Uterus (tissue), 3 donors: ENCODE measurements at regions not wholly inside any gene's neighbourhood (a gene's known extent, or its start where the extent isn't known, plus 50 kb on each side); places are given as distances from the start of the nearest gene placed in this dataset.

ENCODE experiments used
- DNase-seq, 2 donors: peaks; one replicate each; pipeline ENCODE4 v3.0.0-alpha.2; 2019 to 2020
- H3K27ac ChIP-seq, 2 donors: fragments of 200-600 bp; sonication (generic); 1 replicate in 1 of 2; 2 replicates in 1 of 2; pipeline ENCODE4 v1.5.1; 2016 to 2018
- H3K27me3 ChIP-seq, 2 donors: fragments of 200-600 bp; sonication (generic); one replicate each; pipeline ENCODE4 v1.5.1; 2018 to 2019; ENCODE audit warnings: control low read depth in 1 of 2
- H3K36me3 ChIP-seq, 2 donors: fragments of 200-600 bp; sonication (generic); one replicate each; pipeline ENCODE4 v1.5.1; 2019; ENCODE audit warnings: control low read depth in 1 of 2
- H3K4me1 ChIP-seq, 2 donors: fragments of 200-600 bp; sonication (generic); one replicate each; pipeline ENCODE4 v1.5.1; 2018 to 2019; ENCODE audit warnings: control low read depth in 1 of 2
- H3K4me3 ChIP-seq, 2 donors: fragments of 200-600 bp; sonication (generic); 1 replicate in 1 of 2; 2 replicates in 1 of 2; pipeline ENCODE4 v1.5.1; 2018 to 2019; ENCODE audit warnings: mild to moderate bottlenecking in 1 of 2
- H3K9me3 ChIP-seq, 2 donors: fragments of 200-600 bp; sonication (generic); one replicate each; pipeline ENCODE4 v1.5.1; 2019; ENCODE audit warnings: control low read depth in 1 of 2
- POLR2A ChIP-seq, 2 donors: fragments of 450-650 bp; IDR thresholded peaks; one replicate each; pipeline ENCODE4 v1.6.1; 2016; ENCODE audit warnings: antibody characterized with exemption in 2 of 2, mild to moderate bottlenecking in 1 of 2, moderate library complexity in 1 of 2
- intact Hi-C: fragments of 100-400 bp; cut with DNase I; formaldehyde crosslinking; loops from one replicate; pipeline ENCODE4 v1.15.1; 2023; ENCODE audit warnings: low total_unique reads
- TF ChIP-seq, protein P1 (sequence below), 4 experiments: fragments of 200-600 bp in 2 of 4; fragments of 450-650 bp in 2 of 4; sonication (generic) in 2 of 4; IDR thresholded peaks; one replicate each; pipeline ENCODE4 v1.5.1; 2016 to 2019; ENCODE audit warnings: antibody characterized with exemption in 4 of 4, mild to moderate bottlenecking in 2 of 4, moderate library complexity in 1 of 4
- donor health status: DM: yes; HTN: yes; CAD: no.

DNA sequence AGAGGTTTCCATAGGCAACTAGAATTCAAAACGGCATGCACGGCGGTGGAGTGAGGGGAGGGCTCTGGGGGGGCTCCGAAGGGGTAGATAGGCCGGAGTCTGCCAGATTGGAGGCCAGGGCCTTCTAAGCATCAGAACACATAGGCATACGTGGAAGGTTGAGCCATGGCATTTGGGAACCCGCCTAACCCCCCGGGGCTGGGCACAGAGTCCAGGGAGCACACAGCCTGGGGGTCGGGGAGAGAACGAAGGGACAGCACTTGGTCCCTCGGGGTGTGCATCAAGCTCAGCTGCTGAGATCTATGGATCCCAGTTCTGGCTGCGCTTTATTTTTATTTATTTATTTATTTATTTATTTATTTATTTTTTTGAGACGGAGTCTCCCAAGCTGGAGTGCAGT is 89.4 kb upstream of the TNS3 start:
- DNase-seq: no peak
- no peak for TF ChIP-seq POLR2A (IDR thresholded peaks at IDR 0.05)
- TF ChIP-seq, protein P1, sequence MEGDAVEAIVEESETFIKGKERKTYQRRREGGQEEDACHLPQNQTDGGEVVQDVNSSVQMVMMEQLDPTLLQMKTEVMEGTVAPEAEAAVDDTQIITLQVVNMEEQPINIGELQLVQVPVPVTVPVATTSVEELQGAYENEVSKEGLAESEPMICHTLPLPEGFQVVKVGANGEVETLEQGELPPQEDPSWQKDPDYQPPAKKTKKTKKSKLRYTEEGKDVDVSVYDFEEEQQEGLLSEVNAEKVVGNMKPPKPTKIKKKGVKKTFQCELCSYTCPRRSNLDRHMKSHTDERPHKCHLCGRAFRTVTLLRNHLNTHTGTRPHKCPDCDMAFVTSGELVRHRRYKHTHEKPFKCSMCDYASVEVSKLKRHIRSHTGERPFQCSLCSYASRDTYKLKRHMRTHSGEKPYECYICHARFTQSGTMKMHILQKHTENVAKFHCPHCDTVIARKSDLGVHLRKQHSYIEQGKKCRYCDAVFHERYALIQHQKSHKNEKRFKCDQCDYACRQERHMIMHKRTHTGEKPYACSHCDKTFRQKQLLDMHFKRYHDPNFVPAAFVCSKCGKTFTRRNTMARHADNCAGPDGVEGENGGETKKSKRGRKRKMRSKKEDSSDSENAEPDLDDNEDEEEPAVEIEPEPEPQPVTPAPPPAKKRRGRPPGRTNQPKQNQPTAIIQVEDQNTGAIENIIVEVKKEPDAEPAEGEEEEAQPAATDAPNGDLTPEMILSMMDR (IDR thresholded peaks at IDR 0.05): no peak
- H3K4me3 ChIP-seq: no peak overlapping the region
- intact Hi-C loops: no loop called here
- H3K4me1 ChIP-seq: no peaks in the 10 kb centered on the region
- H3K36me3 ChIP-seq: no peaks in the 10 kb centered on the region
- H3K9me3 ChIP-seq: no peaks in the 10 kb centered on the region
- H3K27me3 ChIP-seq: no peaks in the 10 kb centered on the region
- no peak overlapping the region for H3K27ac ChIP-seq

GRCh38 chr7:47670729-47671128 is 88.8 kb upstream of the TNS3 start:
- no peaks in the 10 kb centered on the region for H3K4me1 ChIP-seq
- no peaks in the 10 kb centered on the region for H3K9me3 ChIP-seq
- no peak overlapping the region for H3K27ac ChIP-seq
- no peak overlapping the region for H3K4me3 ChIP-seq
- intact Hi-C loops: no loop called here
- H3K36me3 ChIP-seq: no peaks in the 10 kb centered on the region
- H3K27me3 ChIP-seq: no peaks in the 10 kb centered on the region
- DNase-seq: no peak
- TF ChIP-seq POLR2A (IDR thresholded peaks at IDR 0.05): no peak
- TF ChIP-seq, protein P1 (IDR thresholded peaks at IDR 0.05): no peak

- no peak overlapping the region for H3K27ac ChIP-seq
- H3K4me3 ChIP-seq: no peak overlapping the region
- H3K36me3 ChIP-seq: no peaks in the 10 kb centered on the region
- H3K9me3 ChIP-seq: no peaks in the 10 kb centered on the region
- intact Hi-C loops: no loop called here
- no peak for TF ChIP-seq POLR2A (IDR thresholded peaks at IDR 0.05)
- TF ChIP-seq, protein P1 (IDR thresholded peaks at IDR 0.05): no peak
- no peaks in the 10 kb centered on the region for H3K27me3 ChIP-seq
- DNase-seq: no peak
- H3K4me1 ChIP-seq: no peaks in the 10 kb centered on the region
Measured at GRCh38 chr7:47669901-47670384, 88.0 kb upstream of the TNS3 start.

GRCh38 chr7:47669178-47669891 is 87.4 kb upstream of the TNS3 start:
- Histone ChIP-seq H3K4me1 (no peaks in the 10 kb centered on the region), H3K36me3 (no peaks in the 10 kb centered on the region), H3K27ac (no peak overlapping the region), H3K27me3 (no peaks in the 10 kb centered on the region), H3K4me3 (no peak overlapping the region), H3K9me3 (no peaks in the 10 kb centered on the region)
- intact Hi-C loops: no loop called here
- DNase-seq: peak; percentile 78 to 80
- TF ChIP-seq, protein P1 (IDR thresholded peaks at IDR 0.05): no peak
- TF ChIP-seq POLR2A (IDR thresholded peaks at IDR 0.05): no peak

GRCh38 chr7:47666164-47666862 is 84.4 kb upstream of the TNS3 start:
- Histone ChIP-seq H3K27me3 (no peaks in the 10 kb centered on the region), H3K27ac (no peak overlapping the region), H3K4me1 (no peaks in the 10 kb centered on the region), H3K9me3 (no peaks in the 10 kb centered on the region), H3K4me3 (no peak overlapping the region), H3K36me3 (no peaks in the 10 kb centered on the region)
- TF ChIP-seq, protein P1 (IDR thresholded peaks at IDR 0.05): no peak
- TF ChIP-seq POLR2A (IDR thresholded peaks at IDR 0.05): no peak
- DNase-seq: no peak
- intact Hi-C loops: no loop called here
